Immature natural killer cell (primary cell): ENCODE measurements at regions not wholly inside any gene's neighbourhood (a gene's known extent, or its start where the extent isn't known, plus 50 kb on each side); places are given as distances from the start of the nearest gene placed in this dataset.

Experiments
- DNase-seq, 3 donors: peaks; one replicate each; pipeline ENCODE4 v3.0.0; 2022; ENCODE audit warnings: mixed read lengths in 1 of 3
- H3K27ac Mint-ChIP-seq, 6 donors: one replicate each; pipeline ENCODE4 v1.8.0; 2020; ENCODE audit warnings: mixed read lengths in 6 of 6, mild to moderate bottlenecking in 5 of 6, inconsistent platforms in 4 of 6, moderate library complexity in 3 of 6
- H3K27me3 Mint-ChIP-seq, 3 donors: one replicate each; pipeline ENCODE4 v1.8.0; 2020 to 2021; ENCODE audit warnings: low read depth in 3 of 3, mild to moderate bottlenecking in 3 of 3, mixed read lengths in 3 of 3, moderate library complexity in 3 of 3, inconsistent platforms in 1 of 3
- H3K36me3 Mint-ChIP-seq, 3 donors: one replicate each; pipeline ENCODE4 v1.8.0; 2020; ENCODE audit warnings: mixed read lengths in 3 of 3, inconsistent platforms in 2 of 3, mild to moderate bottlenecking in 2 of 3
- H3K4me1 Mint-ChIP-seq, 2 donors: one replicate each; pipeline ENCODE4 v1.8.0; 2020; ENCODE audit warnings: inconsistent platforms in 2 of 2, mild to moderate bottlenecking in 2 of 2, mixed read lengths in 2 of 2, moderate library complexity in 1 of 2
- H3K4me3 Mint-ChIP-seq, 5 donors: one replicate each; pipeline ENCODE4 v1.8.0; 2020; ENCODE audit warnings: mild to moderate bottlenecking in 5 of 5, mixed read lengths in 5 of 5, inconsistent platforms in 3 of 5, moderate library complexity in 3 of 5
- H3K9me3 Mint-ChIP-seq, 6 donors: one replicate each; pipeline ENCODE4 v1.8.0; 2020; ENCODE audit warnings: mild to moderate bottlenecking in 6 of 6, mixed read lengths in 6 of 6, inconsistent platforms in 4 of 6, moderate library complexity in 3 of 6

GRCh38 chr17:12313786-12314185 lies 293.1 kb downstream of the MAP2K4 start:
- Mint-ChIP-seq H3K4me1 (no peaks in the 10 kb centered on the region), H3K9me3 (peaks cover 12 to 57% (median 27%) of the 10 kb centered on the region in 6 donors), H3K27ac (no peak overlapping the region), H3K36me3 (peaks cover 0 to 4% (median 0%) of the 10 kb centered on the region in 3 donors), H3K27me3 (peaks cover 0 to 1% (median 0%) of the 10 kb centered on the region in 3 donors), H3K4me3 (no peak overlapping the region)
- DNase-seq, result no peak

DNA sequence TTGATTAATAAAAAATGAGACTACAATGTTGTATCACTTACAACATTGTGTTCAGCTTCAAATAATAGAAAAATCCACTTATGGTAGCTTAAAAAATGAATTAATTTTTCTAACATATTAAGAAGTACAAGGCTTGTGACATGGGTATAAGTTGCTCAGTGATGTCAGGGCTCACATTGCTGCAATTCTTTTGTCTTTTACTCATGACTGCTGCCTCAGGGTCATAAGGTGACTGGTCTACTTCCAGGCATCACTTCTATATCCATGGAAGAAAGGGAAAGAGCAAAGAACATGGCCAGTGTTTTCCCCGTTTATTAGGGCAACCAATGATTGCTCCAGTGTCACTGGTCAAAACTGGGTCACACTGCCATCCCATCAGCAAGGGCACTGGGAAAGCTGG lies 295.3 kb downstream of the MAP2K4 start:
- H3K27ac Mint-ChIP-seq, result no peak overlapping the region
- no peaks in the 10 kb centered on the region for H3K4me1 Mint-ChIP-seq
- H3K9me3 Mint-ChIP-seq, result peaks cover 11 to 48% (median 28%) of the 10 kb centered on the region in 6 donors
- peaks cover 0 to 1% (median 1%) of the 10 kb centered on the region in 3 donors for H3K27me3 Mint-ChIP-seq
- peaks cover 0 to 4% (median 0%) of the 10 kb centered on the region in 3 donors for H3K36me3 Mint-ChIP-seq
- DNase-seq, result no peak
- no peak overlapping the region for H3K4me3 Mint-ChIP-seq

- H3K36me3 Mint-ChIP-seq, result peaks cover 0 to 4% (median 0%) of the 10 kb centered on the region in 3 donors
- H3K4me1 Mint-ChIP-seq, result no peaks in the 10 kb centered on the region
- no peak overlapping the region for H3K27ac Mint-ChIP-seq
- no peak overlapping the region for H3K4me3 Mint-ChIP-seq
- DNase-seq, result no peak
- H3K9me3 Mint-ChIP-seq, result peaks cover 5 to 34% (median 14%) of the 10 kb centered on the region in 6 donors
- peaks cover 0 to 6% (median 1%) of the 10 kb centered on the region in 3 donors for H3K27me3 Mint-ChIP-seq
These were observed 298.0 kb downstream of the MAP2K4 start for GRCh38 chr17:12318571-12319266.

DNA sequence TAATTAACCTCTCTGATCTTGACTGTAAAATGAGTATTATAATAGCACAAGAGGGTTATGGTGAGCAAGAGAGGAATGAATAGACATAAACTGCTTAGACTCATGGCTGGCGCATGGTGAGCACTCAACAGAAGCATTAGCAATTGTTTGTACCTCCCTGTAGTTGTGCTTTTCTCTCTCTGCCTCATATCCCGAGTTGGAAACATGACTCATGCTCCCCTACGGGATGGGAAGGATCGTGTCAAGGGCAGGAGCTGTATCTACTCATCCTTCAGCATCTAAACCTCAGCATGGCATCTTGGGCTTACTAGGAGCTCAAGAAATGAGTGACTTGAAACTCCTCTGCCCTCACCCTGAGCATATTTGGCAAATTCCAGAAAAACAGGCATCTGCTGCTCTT lies 299.6 kb downstream of the MAP2K4 start:
- Mint-ChIP-seq H3K4me1 (no peaks in the 10 kb centered on the region), H3K27me3 (peaks cover 0 to 6% (median 0%) of the 10 kb centered on the region in 3 donors), H3K36me3 (peaks cover 0 to 5% (median 0%) of the 10 kb centered on the region in 3 donors), H3K9me3 (peaks cover 0 to 30% (median 11%) of the 10 kb centered on the region in 6 donors), H3K4me3 (no peak overlapping the region), H3K27ac (no peak overlapping the region)
- no peak for DNase-seq

DNA sequence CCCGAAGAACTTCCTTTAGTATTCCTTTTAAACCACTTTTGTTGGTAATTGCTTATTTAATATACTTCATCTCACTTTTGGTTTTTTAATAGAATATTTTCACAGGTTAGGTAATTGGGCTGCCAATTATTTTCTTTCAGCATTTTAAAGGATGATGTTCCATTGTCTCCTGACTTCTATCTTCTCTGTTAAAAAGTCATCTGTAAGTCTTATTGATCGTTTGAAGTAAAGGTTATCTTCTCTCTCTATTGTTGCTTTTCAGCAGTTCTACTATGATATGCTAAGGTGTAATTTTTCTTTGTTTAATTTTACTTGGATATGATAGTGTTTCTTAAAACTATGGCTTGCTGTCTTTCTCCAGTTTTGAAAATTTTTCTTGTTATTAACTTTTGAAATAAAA lies 307.5 kb downstream of the MAP2K4 start:
- Mint-ChIP-seq H3K27me3 (no peaks in the 10 kb centered on the region), H3K27ac (no peak overlapping the region), H3K9me3 (peaks cover 4 to 58% (median 25%) of the 10 kb centered on the region in 6 donors), H3K4me3 (no peak overlapping the region), H3K4me1 (no peaks in the 10 kb centered on the region), H3K36me3 (peaks cover 0 to 5% (median 0%) of the 10 kb centered on the region in 3 donors)
- DNase-seq, result no peak

DNA sequence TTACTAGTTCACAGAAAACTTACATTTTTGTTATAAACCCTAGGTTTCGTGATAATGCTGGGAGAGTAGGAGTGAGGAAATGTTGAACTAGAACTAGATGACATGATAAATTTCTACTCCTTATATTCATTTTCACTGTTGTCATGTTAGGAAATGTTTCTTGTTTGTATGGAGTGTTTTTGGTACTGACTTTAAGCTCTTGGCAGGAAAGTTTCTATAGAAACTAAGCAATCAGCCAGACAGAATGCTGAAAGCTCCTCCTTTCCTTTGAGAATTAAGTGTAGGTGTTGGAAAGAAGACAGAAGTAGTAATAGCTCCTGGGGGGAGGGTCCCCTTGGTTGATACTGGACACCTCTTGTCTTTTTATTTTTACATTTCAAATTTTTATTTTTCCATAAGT lies 309.8 kb downstream of the MAP2K4 start:
- no peaks in the 10 kb centered on the region for H3K4me1 Mint-ChIP-seq
- no peak overlapping the region for H3K27ac Mint-ChIP-seq

GRCh38 chr17:12341328-12341727 lies 320.7 kb downstream of the MAP2K4 start:
- no peak for DNase-seq
- H3K27me3 Mint-ChIP-seq, result peaks cover 0 to 1% (median 0%) of the 10 kb centered on the region in 3 donors
- no peaks in the 10 kb centered on the region for H3K4me1 Mint-ChIP-seq
- H3K4me3 Mint-ChIP-seq, result no peak overlapping the region
- H3K36me3 Mint-ChIP-seq, result no peaks in the 10 kb centered on the region
- H3K27ac Mint-ChIP-seq, result no peak overlapping the region
- H3K9me3 Mint-ChIP-seq, result peaks cover 4 to 24% (median 14%) of the 10 kb centered on the region in 6 donors

More for the DNA sequence above, 309.8 kb downstream of the MAP2K4 start:
- Mint-ChIP-seq H3K27me3 (no peaks in the 10 kb centered on the region), H3K36me3 (no peaks in the 10 kb centered on the region), H3K9me3 (peaks cover 4 to 53% (median 25%) of the 10 kb centered on the region in 6 donors), H3K4me3 (no peak overlapping the region)
- no peak for DNase-seq

GRCh38 chr17:12342161-12342560 lies 321.5 kb downstream of the MAP2K4 start:
- no peak for DNase-seq
- H3K36me3 Mint-ChIP-seq, result no peaks in the 10 kb centered on the region
- peaks cover 4 to 24% (median 9%) of the 10 kb centered on the region in 6 donors for H3K9me3 Mint-ChIP-seq
- H3K4me3 Mint-ChIP-seq, result no peak overlapping the region
- no peak overlapping the region for H3K27ac Mint-ChIP-seq
- H3K27me3 Mint-ChIP-seq, result peaks cover 0 to 1% (median under 1%) of the 10 kb centered on the region in 3 donors
- no peaks in the 10 kb centered on the region for H3K4me1 Mint-ChIP-seq

GRCh38 chr17:12342609-12343435 lies 322.1 kb downstream of the MAP2K4 start:
- H3K9me3 Mint-ChIP-seq, result peaks cover 5 to 24% (median 8%) of the 10 kb centered on the region in 6 donors
- no peaks in the 10 kb centered on the region for H3K36me3 Mint-ChIP-seq

GRCh38 chr17:12348476-12348875 lies 317.2 kb upstream of the MYOCD start:
- H3K9me3 Mint-ChIP-seq, result peaks cover 5 to 23% (median 11%) of the 10 kb centered on the region in 6 donors
- H3K4me1 Mint-ChIP-seq, result no peaks in the 10 kb centered on the region
- peaks cover 0 to 2% (median 1%) of the 10 kb centered on the region in 3 donors for H3K27me3 Mint-ChIP-seq
- H3K4me3 Mint-ChIP-seq, result no peak overlapping the region
- H3K36me3 Mint-ChIP-seq, result no peaks in the 10 kb centered on the region
- H3K27ac Mint-ChIP-seq, result no peak overlapping the region
- no peak for DNase-seq

More at GRCh38 chr17:12342609-12343435, 322.1 kb downstream of the MAP2K4 start:
- H3K4me3 Mint-ChIP-seq, result no peak overlapping the region
- H3K27me3 Mint-ChIP-seq, result peaks cover 0 to 2% (median 1%) of the 10 kb centered on the region in 3 donors
- no peak for DNase-seq
- H3K27ac Mint-ChIP-seq, result no peak overlapping the region
- no peaks in the 10 kb centered on the region for H3K4me1 Mint-ChIP-seq

DNA sequence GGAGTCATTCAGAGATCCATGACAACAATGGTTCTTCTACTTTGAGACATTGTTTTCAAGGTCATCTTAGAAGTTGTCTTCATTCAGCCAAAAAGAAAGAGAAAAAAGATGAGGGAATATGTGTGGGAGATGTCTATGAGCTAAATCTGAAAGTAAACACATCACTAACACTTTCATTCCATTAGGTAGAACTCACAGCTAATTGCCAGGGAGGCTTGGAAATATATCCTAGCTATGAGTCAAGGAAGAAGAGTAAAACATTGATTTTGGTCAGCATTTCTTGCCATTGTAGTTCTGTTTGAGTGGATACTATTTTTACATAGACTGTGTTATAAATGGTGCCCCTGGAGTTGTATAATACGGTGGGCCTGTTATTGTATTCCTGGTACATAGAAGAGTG lies 316.4 kb upstream of the MYOCD start:
- H3K36me3 Mint-ChIP-seq, result no peaks in the 10 kb centered on the region
- peaks cover 3 to 23% (median 11%) of the 10 kb centered on the region in 6 donors for H3K9me3 Mint-ChIP-seq
- DNase-seq, result no peak
- no peak overlapping the region for H3K27ac Mint-ChIP-seq
- H3K27me3 Mint-ChIP-seq, result peaks cover 0 to 2% (median 1%) of the 10 kb centered on the region in 3 donors
- H3K4me3 Mint-ChIP-seq, result no peak overlapping the region
- H3K4me1 Mint-ChIP-seq, result no peaks in the 10 kb centered on the region

DNA sequence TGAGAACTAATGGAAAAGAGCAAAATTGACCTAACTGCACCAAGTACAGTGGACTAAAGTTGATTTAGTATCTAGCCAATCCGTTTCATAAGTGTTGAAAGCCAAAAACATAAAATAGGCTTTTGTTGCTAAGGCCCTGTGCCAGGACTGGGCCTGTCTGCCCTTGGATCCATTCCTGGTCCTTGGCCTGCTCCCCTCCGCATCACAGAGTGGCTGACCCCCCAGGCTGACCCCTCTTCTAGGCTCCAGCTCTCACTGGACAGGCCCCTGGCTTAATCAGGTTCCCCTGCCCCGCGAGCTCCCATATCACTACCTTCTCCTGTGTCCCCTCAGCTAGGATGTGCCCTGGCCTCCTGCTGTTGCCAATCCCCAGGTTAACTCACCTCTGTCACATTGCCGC lies 313.6 kb upstream of the MYOCD start:
- no peak for DNase-seq
- Mint-ChIP-seq H3K36me3 (no peaks in the 10 kb centered on the region), H3K27ac (no peak overlapping the region), H3K9me3 (peaks cover 5 to 28% (median 8%) of the 10 kb centered on the region in 6 donors), H3K27me3 (peaks cover 0 to 7% (median 0%) of the 10 kb centered on the region in 3 donors), H3K4me1 (no peaks in the 10 kb centered on the region), H3K4me3 (no peak overlapping the region)

DNA sequence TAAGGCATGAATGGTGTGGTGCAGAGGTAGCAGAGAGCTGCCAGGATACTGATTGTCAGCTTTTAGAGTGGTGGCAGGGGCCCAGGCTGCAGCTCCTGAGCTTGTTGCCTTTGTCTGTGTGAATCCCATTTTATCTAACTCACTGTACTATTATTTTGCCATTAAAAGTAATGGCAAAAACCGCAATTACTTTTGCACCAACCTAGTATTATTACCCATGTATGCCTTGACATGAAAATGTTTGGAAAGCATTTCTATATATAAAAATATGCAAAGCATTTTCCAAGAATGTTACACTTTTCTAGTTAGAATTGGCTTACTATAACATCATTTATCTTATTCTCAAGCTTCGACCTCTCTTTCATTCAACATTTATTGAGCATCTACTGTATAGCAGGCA lies 308.1 kb upstream of the MYOCD start:
- Mint-ChIP-seq H3K36me3 (no peaks in the 10 kb centered on the region), H3K27ac (no peak overlapping the region), H3K27me3 (peaks cover 0 to 6% (median 1%) of the 10 kb centered on the region in 3 donors), H3K4me1 (no peaks in the 10 kb centered on the region), H3K4me3 (no peak overlapping the region), H3K9me3 (peaks cover 0 to 26% (median 8%) of the 10 kb centered on the region in 6 donors)
- no peak for DNase-seq

- Mint-ChIP-seq H3K4me3 (no peak overlapping the region), H3K4me1 (no peaks in the 10 kb centered on the region), H3K36me3 (no peaks in the 10 kb centered on the region), H3K27me3 (peaks cover 0 to 6% (median 1%) of the 10 kb centered on the region in 3 donors), H3K9me3 (peaks cover 0 to 32% (median 10%) of the 10 kb centered on the region in 6 donors), H3K27ac (no peak overlapping the region)
- no peak for DNase-seq
These were observed 307.2 kb upstream of the MYOCD start for GRCh38 chr17:12358477-12358876.
